ENCODE measurements at regions not wholly inside any gene's neighbourhood (a gene's known extent, or its start where the extent isn't known, plus 50 kb on each side); places are given as distances from the start of the nearest gene placed in this dataset.
"Not testable (repeated sequence)": the region's sequence is repeated elsewhere in the genome, so short reads cannot be mapped to it uniquely, and the experiment has no call there.

DNA sequence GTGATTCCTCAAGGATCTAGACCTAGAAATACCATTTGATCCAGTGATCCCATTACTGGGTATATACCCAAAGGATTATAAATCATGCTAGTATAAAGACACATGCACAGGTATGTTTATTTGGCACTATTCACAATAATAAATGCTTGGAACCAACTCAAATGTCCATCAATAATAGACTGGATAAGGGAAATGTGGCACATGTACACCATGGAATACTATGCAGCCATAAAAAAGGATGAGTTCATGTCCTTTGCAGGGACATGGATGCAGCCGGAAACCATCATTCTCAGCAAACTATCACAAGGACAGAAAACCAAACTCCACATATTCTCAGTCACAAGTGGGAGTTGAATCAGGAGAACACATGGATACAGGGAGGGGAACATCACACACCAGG is 183.8 kb upstream of the ETV3 start:
- not testable (repeated sequence) for TF ChIP-seq POLR2A (IDR thresholded peaks at IDR 0.05; ENCODE audit: low read depth, low read length); EZH2 (IDR thresholded peaks at IDR 0.05; ENCODE audit: borderline replicate concordance, low read depth, low read length, severe bottlenecking)

Data from endothelial cell of umbilical vein (primary cell).